UCSD-AML1 (cell line): ENCODE measurements at regions not wholly inside any gene's neighbourhood (a gene's known extent, or its start where the extent isn't known, plus 50 kb on each side); places are given as distances from the start of the nearest gene placed in this dataset.

ENCODE experiments used
- DNase-seq: peaks from one replicate; lab custom pipeline; 2025; ENCODE audit not compliant: unreplicated experiment; lab: John Stamatoyannopoulos, UW

- DNase-seq, result no peak
Measured at GRCh38 chr5:124839371-124839998, 93.0 kb upstream of the ZNF608 start.

DNA sequence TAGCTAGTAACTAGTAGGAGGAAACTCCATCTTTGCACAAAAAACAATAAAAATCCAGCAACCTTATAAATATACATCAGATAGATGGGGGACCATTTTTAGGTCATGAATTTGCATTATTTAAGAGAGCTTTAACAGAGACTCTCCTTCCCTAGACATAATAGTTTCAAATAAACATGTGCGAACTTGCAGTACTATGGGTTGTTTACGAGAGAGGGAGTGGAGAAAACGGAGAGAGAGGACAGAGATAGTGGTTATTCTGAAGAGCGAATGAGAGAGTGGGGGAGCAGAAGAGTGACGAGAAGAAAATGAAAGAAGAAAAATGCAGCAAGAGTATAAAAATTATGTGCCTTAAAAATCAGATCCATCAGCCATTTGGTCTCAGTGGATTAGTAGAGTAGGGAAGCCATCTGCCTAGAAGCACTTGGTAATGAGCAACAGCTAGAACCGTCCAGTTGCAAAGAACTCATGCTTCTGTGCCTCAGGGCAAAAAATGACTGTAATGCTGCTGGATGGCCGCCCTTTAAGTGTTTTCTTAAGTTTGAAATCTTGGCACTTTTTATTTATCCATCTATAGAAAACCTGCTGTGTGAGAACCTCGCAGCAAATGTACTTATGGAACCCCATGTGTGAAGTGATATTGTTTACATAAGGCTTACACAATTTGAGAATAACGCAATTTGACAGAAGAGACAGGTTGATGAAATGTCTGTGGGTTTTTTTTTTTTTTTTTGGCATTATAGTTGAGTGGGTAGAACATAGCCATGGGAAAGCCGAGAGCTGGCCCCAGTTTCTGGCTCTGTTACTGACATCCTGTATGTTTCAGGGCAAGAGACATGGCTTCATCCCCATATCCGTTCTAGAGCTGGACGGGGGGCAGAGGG lies 95.6 kb upstream of the ZNF608 start:
- no peak for DNase-seq

GRCh38 chr5:124842725-124843595 lies 96.5 kb upstream of the ZNF608 start:
- no peak for DNase-seq

- no peak for DNase-seq
Measured at GRCh38 chr5:124843596-124843899, 97.1 kb upstream of the ZNF608 start.

DNA sequence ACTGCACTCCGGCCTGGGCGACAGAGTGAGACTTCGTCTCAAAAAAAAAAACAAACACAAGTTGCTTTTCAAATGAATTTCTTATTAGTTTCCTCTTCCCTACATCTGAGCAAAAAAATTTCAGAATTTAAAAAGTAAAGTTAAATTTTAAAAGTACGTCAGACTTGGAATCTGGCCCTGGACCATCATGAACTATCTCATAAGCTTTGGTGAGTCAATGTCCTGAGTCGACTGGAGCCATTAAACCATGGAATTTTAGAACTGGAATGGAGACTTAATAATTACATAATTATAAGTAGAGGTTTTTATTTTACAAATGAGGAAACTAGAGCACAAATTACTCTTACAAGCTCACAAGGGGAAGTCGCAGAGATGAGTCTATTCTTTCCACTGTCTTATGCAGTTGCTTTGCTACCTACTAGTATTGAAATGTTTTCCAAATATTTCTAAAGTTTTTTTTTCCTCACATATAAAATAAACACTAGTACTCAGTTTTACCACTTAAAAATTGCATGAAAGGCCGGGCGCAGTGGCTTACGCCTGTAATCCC lies 98.0 kb upstream of the ZNF608 start:
- DNase-seq, result no peak

DNA sequence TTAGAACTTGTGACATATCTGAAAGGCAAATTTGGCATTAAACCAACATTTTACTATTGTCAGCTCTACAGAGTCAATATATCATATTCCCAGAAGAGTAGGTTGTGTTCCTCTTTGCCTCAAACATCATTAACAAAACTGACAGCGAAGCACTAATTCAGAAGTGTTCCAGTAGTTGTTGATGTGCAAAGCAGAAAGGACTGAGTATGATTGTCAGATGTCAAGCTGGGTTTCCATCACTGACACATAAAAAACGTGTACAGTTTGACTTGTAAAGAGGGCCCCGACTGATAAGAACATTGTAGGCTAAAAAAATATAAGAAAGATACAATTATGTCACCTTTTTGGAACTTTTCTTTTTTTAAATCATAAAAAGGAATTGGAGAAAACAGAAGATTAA lies 101.5 kb upstream of the ZNF608 start:
- DNase-seq, result no peak

DNA sequence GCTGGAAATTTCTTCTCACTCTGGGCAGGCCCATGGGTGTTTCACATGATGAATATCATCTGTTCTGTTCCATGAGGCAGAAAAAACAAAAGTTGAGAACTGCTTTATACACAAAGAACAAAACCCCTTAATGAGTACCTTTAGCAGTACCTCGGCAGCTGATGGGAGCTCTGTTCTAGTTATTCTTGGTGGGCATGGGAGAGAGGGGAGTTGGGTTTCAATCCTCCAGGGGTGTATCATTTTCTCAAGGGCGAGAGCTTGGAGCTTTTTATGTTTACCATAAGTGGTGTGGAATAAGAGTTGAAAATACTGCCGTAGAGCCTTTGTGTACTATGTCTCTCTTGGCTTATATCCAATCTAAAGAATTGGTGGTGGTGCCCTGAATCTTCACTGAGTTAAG lies 103.3 kb upstream of the ZNF608 start:
- DNase-seq, result no peak

GRCh38 chr5:124856726-124857125 lies 110.3 kb upstream of the ZNF608 start:
- DNase-seq, result no peak

DNA sequence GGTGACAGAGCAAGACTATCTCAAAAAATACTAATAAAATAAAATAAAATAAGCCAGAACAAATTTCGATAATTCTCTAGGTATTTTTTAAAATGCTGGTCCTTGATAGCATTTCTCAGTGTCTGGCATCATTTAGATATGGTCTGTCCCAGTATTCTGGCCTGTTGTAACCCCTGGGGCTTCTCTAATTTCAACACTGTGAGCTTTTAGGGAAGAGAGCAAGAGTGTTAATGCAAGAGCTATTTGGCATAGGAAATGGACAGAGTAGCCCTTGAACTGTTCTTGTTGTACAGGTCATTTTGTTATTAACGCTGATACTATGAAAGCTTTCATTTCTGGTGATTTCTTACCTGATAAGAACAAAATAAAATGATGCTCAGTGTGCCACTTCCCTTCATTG lies 112.2 kb upstream of the ZNF608 start:
- no peak for DNase-seq

GRCh38 chr5:124859027-124859426 lies 112.6 kb upstream of the ZNF608 start:
- no peak for DNase-seq

DNA sequence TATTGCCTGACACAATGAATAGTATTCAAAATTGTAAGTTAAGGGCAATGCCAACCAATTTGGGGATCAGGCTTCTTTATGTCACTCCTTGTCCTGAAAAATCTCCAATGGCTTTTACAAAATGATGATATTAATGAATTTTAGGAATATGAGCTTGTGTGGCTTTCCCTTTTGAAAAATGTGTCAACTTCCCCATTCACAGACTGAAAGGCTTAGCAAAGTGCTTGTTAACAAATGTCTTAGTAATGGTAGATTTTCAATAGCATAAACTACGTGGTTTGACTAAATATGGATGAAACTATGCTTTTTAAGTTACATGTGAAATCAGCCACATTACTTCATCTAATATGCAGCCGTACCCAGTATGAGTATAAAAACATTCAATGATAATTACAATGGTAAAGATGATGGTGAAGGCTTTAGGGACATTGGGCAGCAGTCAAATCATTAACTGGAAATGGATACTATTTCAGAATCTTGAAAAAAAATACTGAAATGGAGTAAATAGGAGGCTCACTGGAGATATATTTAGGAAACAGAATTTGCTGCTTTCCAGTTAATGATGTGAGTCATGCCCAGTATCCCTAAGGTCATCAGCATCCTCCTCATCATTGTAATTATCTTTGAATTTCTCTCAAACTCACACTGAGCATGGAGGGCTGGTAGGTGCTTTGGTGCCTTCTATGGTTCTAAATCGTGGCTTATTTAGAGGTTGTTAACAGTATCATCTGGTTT lies 113.3 kb upstream of the ZNF608 start:
- no peak for DNase-seq

- DNase-seq, result no peak
Measured at GRCh38 chr5:124860291-124860655, 113.8 kb upstream of the ZNF608 start.

DNA sequence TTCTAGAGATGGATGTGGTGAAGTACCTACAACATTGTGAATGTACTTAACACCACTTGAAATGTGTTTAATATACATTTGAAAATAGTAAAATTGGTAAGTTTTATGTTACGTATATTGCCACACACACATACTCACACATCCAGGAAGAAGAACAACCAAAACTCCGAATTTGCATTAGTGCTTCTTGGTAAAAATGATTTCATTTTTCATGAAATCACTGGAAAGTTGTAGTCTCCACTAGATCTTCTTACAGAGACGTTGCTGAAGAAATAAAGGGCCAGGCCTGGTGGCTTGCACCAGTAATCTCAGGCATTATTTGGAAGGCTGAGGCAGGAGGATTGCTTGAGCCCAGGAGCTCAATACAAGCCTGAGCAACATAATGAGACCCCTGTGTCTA lies 118.6 kb upstream of the ZNF608 start:
- no peak for DNase-seq

- DNase-seq, result no peak
Measured at GRCh38 chr5:124865603-124866354, 119.3 kb upstream of the ZNF608 start.

GRCh38 chr5:124866355-124867136 lies 120.1 kb upstream of the ZNF608 start:
- DNase-seq, result peak; percentile 18

GRCh38 chr5:124867137-124867704 lies 120.8 kb upstream of the ZNF608 start:
- DNase-seq, result no peak

GRCh38 chr5:124868676-124869075 lies 122.2 kb upstream of the ZNF608 start:
- no peak for DNase-seq

DNA sequence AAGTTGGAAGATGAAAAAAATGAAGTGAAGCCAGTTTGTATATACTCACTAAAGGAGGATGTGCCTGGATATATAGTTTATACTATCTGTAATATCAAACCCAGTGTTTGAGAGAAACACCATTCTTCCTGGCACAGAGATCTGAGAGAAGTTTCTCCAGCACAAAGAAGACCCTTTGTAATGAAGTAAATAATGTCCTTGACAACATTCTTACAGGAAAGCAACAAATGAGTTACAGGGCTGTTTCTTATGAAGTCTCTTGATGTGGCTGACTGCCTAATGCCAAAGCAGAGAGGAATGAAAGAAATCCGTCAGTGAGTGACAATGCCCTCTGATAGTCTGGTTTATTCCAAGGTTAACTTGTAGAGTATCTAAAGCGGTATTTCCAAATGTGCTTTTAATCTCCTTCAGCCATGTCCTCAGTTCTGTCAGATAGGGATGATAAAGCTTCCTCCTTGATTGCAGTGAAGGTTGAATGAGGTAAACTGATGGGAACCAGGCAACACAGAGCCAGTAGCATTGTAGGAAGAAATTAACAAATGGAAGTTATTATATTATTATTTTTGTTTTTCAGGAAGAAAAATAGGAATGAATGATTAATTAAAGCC lies 123.1 kb upstream of the ZNF608 start:
- no peak for DNase-seq

DNA sequence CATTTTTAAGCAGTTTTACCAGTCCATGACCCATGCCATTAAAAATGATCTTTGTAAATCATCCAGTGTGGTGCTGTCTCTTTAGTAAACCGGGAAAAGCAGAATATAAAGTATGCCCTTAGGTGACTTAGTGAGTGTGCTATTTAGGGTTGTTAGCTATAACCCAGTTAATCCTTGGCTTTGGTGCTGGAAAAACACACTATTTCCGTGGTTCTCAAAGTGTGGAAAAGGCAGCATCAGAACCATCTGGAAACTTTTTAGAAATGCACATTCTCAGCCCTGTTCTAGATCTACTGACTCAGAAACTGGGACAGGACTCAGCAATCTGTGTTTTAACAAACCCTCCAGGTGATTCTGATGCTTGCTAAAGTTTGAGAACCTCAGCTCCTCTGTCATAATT lies 123.6 kb upstream of the ZNF608 start:
- no peak for DNase-seq
